Keratinocyte (primary cell): ENCODE measurements at regions not wholly inside any gene's neighbourhood (a gene's known extent, or its start where the extent isn't known, plus 50 kb on each side); places are given as distances from the start of the nearest gene placed in this dataset.

Experiments used
- DNase-seq: peaks from one replicate; pipeline ENCODE4 v3.0.0-alpha.2; 2011; ENCODE audit warnings: low read depth, missing footprints, low spot score
- FAIRE-seq: peaks from 2 replicates; lab custom pipeline; 2011; peaks lifted over from hg19 to GRCh38; lab: Jason Lieb, UNC
- H2AFZ ChIP-seq: 2 replicates; pipeline ENCODE4 v1.6.0; 2012; ENCODE audit warnings: low read length, control low read depth, inconsistent platforms; ENCODE audit not compliant: control insufficient read depth
- H3K27ac ChIP-seq: 2 replicates; pipeline ENCODE4 v1.5.1; 2011; ENCODE audit warnings: low read length; ENCODE audit not compliant: control insufficient read depth, insufficient read depth
- H3K27me3 ChIP-seq: 3 replicates; pipeline ENCODE4 v1.6.0; 2011; ENCODE audit warnings: low read length; ENCODE audit not compliant: control insufficient read depth, insufficient read depth; ENCODE audit errors: extremely low read depth
- H3K36me3 ChIP-seq, 2 experiments: 2 replicates in 1 of 2; 3 replicates in 1 of 2; pipeline ENCODE4 v1.5.1; 2011; ENCODE audit warnings: low read length in 2 of 2, mild to moderate bottlenecking in 1 of 2; ENCODE audit not compliant: control insufficient read depth in 2 of 2, insufficient read depth in 2 of 2; ENCODE audit errors: extremely low read depth in 1 of 2
- H3K4me1 ChIP-seq: 3 replicates; pipeline ENCODE4 v1.5.1; 2011; ENCODE audit warnings: low read length; ENCODE audit not compliant: control insufficient read depth, insufficient read depth; ENCODE audit errors: extremely low read depth
- H3K4me2 ChIP-seq: 3 replicates; pipeline ENCODE4 v1.6.0; 2011; ENCODE audit warnings: low read depth, low read length; ENCODE audit not compliant: control insufficient read depth, insufficient read depth; ENCODE audit errors: extremely low read depth
- H3K4me3 ChIP-seq, 3 experiments: fragments of 200-600 bp in 1 of 3; sonication (generic) in 1 of 3; 2 replicates in 2 of 3; 3 replicates in 1 of 3; pipeline ENCODE4 v1.5.1; 2011 to 2016; ENCODE audit warnings: low read length in 3 of 3, mild to moderate bottlenecking in 3 of 3, control low read depth in 2 of 3, inconsistent platforms in 1 of 3, low read depth in 1 of 3, mixed read lengths in 1 of 3, mixed run types in 1 of 3, moderate library complexity in 1 of 3; ENCODE audit not compliant: control insufficient read depth in 2 of 3, insufficient read depth in 2 of 3; ENCODE audit errors: extremely low read depth in 1 of 3
- H3K79me2 ChIP-seq: 2 replicates; pipeline ENCODE4 v1.6.0; 2012; ENCODE audit warnings: low read length; ENCODE audit not compliant: control insufficient read depth, insufficient read depth
- H3K9ac ChIP-seq: 3 replicates; pipeline ENCODE4 v1.6.0; 2011; ENCODE audit warnings: low read length; ENCODE audit not compliant: control insufficient read depth, insufficient read depth; ENCODE audit errors: extremely low read depth
- H3K9me1 ChIP-seq: 3 replicates; pipeline ENCODE4 v1.6.0; 2011; ENCODE audit warnings: low read length; ENCODE audit not compliant: control insufficient read depth, insufficient read depth; ENCODE audit errors: extremely low read depth
- H3K9me3 ChIP-seq: 2 replicates; pipeline ENCODE4 v1.5.1; 2012; ENCODE audit warnings: low read depth, low read length; ENCODE audit not compliant: control insufficient read depth
- H4K20me1 ChIP-seq: 3 replicates; pipeline ENCODE4 v1.6.0; 2011; ENCODE audit warnings: low read length; ENCODE audit not compliant: control insufficient read depth, insufficient read depth; ENCODE audit errors: extremely low read depth
- EZH2 ChIP-seq: IDR thresholded peaks from one replicate; pipeline ENCODE4 v1.6.1; 2012; ENCODE audit warnings: inconsistent platforms, mild to moderate bottlenecking, low read length, moderate library complexity
- dilution Hi-C: fragments of 300-500 bp; cut with MboI; formaldehyde crosslinking; loops from one replicate; pipeline ENCODE4 v1.7.0; 2020; ENCODE audit warnings: low sequenced_read_pairs; ENCODE audit not compliant: extremely low pct_ligation_motif_present
- TF ChIP-seq, protein P1 (sequence below), 3 experiments: IDR thresholded peaks in 1 of 3; conservative IDR thresholded peaks in 1 of 3; optimal IDR thresholded peaks in 1 of 3; 2 replicates in 2 of 3; 3 replicates in 1 of 3; pipeline versions ENCODE3 to v1.5.1; 2011; ENCODE audit warnings: low read length in 3 of 3, mild to moderate bottlenecking in 3 of 3, moderate library complexity in 2 of 3, control low read depth in 1 of 3, inconsistent platforms in 1 of 3; ENCODE audit not compliant: insufficient read depth in 2 of 3; ENCODE audit errors: extremely low read depth in 1 of 3

DNA sequence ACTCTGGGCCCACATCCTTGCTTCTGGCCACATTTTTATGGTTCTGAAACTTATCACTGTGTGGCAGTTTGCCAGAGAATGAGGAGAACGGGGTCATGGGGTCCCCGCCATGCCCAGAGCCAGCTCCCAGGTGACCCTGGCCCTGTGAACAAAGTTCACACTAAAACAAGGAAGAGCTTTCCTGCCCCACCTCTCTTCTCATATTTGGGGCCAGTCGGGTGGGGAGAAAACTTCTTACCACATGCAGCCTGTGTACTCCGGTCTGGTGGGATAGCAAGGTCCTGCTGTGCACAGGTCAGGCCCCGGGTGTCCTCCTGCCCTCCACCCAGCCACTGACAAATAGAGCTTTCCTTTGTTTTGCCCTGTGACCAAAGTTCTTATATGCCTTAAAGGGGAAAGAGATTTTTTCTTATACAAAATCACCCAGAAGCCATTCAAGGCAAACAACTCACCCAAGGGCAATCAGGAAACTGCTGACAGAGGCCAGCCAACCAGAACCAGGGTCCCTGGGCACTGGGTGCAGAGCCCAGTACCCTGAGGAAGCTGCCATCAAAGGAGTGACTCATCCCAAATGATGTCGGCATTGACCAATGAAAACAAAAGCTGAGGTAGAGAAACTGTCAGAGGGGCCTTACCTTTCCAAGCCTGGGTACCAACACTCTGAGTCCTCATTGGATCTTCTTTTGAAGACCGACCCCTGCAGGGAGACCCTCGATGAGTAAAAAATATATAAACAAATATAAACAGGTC lies 53.6 kb downstream of the OLIG1 start:
- no peaks in the 10 kb centered on the region for H3K9me3 ChIP-seq
- FAIRE-seq = no peak
- H2AFZ ChIP-seq = no peak overlapping the region
- no peaks in the 10 kb centered on the region for H3K36me3 ChIP-seq
- H3K27ac ChIP-seq = no peak overlapping the region
- no peaks in the 10 kb centered on the region for H3K79me2 ChIP-seq
- H3K4me3 ChIP-seq = no peak overlapping the region
- no peak for TF ChIP-seq EZH2
- TF ChIP-seq, protein P1, sequence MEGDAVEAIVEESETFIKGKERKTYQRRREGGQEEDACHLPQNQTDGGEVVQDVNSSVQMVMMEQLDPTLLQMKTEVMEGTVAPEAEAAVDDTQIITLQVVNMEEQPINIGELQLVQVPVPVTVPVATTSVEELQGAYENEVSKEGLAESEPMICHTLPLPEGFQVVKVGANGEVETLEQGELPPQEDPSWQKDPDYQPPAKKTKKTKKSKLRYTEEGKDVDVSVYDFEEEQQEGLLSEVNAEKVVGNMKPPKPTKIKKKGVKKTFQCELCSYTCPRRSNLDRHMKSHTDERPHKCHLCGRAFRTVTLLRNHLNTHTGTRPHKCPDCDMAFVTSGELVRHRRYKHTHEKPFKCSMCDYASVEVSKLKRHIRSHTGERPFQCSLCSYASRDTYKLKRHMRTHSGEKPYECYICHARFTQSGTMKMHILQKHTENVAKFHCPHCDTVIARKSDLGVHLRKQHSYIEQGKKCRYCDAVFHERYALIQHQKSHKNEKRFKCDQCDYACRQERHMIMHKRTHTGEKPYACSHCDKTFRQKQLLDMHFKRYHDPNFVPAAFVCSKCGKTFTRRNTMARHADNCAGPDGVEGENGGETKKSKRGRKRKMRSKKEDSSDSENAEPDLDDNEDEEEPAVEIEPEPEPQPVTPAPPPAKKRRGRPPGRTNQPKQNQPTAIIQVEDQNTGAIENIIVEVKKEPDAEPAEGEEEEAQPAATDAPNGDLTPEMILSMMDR (optimal IDR thresholded peaks at IDR 0.05 in 1 of 3, IDR thresholded peaks at IDR 0.05 in 1 of 3, conservative IDR thresholded peaks at IDR 0.05 in 1 of 3; ENCODE audit: extremely low read depth in 1 of 3, insufficient read depth in 2 of 3, low read length in 3 of 3) = no peak
- H3K9ac ChIP-seq = no peak overlapping the region
- no peaks in the 10 kb centered on the region for H3K9me1 ChIP-seq
- H4K20me1 ChIP-seq = no peaks in the 10 kb centered on the region
- H3K4me1 ChIP-seq = no peaks in the 10 kb centered on the region
- dilution Hi-C loops = no loop called here
- DNase-seq = no peak
- H3K27me3 ChIP-seq = no peaks in the 10 kb centered on the region
- H3K4me2 ChIP-seq = no peak overlapping the region

DNA sequence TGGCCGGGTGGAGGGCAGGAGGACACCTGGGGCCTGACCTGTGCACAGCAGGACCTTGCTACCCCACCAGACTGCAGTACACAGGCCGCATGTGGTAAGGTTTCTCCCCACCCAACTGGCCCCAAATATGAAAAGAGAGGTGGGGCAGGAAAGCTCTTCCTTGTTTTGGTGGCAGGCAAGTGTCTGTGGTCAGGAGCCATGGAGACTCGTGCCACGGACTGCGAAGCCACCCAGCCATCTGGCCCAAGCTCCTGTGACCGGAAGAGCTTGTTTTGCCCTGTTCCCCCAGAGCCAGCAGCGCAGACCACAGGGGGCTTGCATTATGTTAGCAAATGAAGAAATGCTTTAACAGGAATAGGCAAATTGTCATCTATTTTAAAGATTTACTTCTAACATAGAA lies 54.9 kb downstream of the OLIG1 start:
- FAIRE-seq (no peak), DNase-seq (no peak)
- H3K36me3 ChIP-seq = no peaks in the 10 kb centered on the region
- H3K79me2 ChIP-seq = no peaks in the 10 kb centered on the region
- no peak for TF ChIP-seq EZH2
- TF ChIP-seq, protein P1 (optimal IDR thresholded peaks at IDR 0.05 in 1 of 3, IDR thresholded peaks at IDR 0.05 in 1 of 3, conservative IDR thresholded peaks at IDR 0.05 in 1 of 3; ENCODE audit: extremely low read depth in 1 of 3, insufficient read depth in 2 of 3, low read length in 3 of 3) = no peak
- no peaks in the 10 kb centered on the region for H3K9me1 ChIP-seq
- no peaks in the 10 kb centered on the region for H4K20me1 ChIP-seq
- dilution Hi-C loops = no loop called here
- no peak overlapping the region for H3K4me2 ChIP-seq
- no peak overlapping the region for H3K9ac ChIP-seq
- H3K4me3 ChIP-seq = no peak overlapping the region
- no peaks in the 10 kb centered on the region for H3K9me3 ChIP-seq
- no peak overlapping the region for H3K27ac ChIP-seq
- H3K27me3 ChIP-seq = no peaks in the 10 kb centered on the region
- no peaks in the 10 kb centered on the region for H3K4me1 ChIP-seq
- H2AFZ ChIP-seq = no peak overlapping the region
